H9 (cell line): ENCODE measurements at regions not wholly inside any gene's neighbourhood (a gene's known extent, or its start where the extent isn't known, plus 50 kb on each side); places are given as distances from the start of the nearest gene placed in this dataset.

ENCODE experiments used
- DNase-seq: peaks from one replicate; pipeline ENCODE4 v3.0.0-alpha.2; 2017
- H2AFZ ChIP-seq: one replicate; pipeline ENCODE4 v1.6.1; 2013; ENCODE audit warnings: mild to moderate bottlenecking, low read length, control low read depth, moderate library complexity
- H2AK5ac ChIP-seq: 2 replicates; pipeline ENCODE4 v1.6.1; 2013; ENCODE audit warnings: low read length, control low read depth, mixed read lengths; ENCODE audit not compliant: insufficient read length
- H2BK120ac ChIP-seq: one replicate; pipeline ENCODE4 v1.6.1; 2013; ENCODE audit warnings: low read depth, mild to moderate bottlenecking, low read length, control low read depth, inconsistent platforms; ENCODE audit not compliant: poor library complexity, severe bottlenecking
- H2BK12ac ChIP-seq: 2 replicates; pipeline ENCODE4 v1.6.1; 2013; ENCODE audit warnings: low read length, control low read depth, mixed read lengths, low read depth; ENCODE audit not compliant: insufficient read length
- H2BK15ac ChIP-seq: 2 replicates; pipeline ENCODE4 v1.6.1; 2013; ENCODE audit warnings: low read depth, low read length, control low read depth
- H2BK20ac ChIP-seq: one replicate; pipeline ENCODE4 v1.6.1; 2013; ENCODE audit warnings: low read depth, mild to moderate bottlenecking, low read length, control low read depth, inconsistent platforms; ENCODE audit not compliant: poor library complexity, severe bottlenecking
- H2BK5ac ChIP-seq: 2 replicates; pipeline ENCODE4 v1.6.1; 2013; ENCODE audit warnings: low read length, control low read depth, mixed read lengths; ENCODE audit not compliant: insufficient read length
- H3K14ac ChIP-seq: 2 replicates; pipeline ENCODE4 v1.6.1; 2013; ENCODE audit warnings: low read length, control low read depth; ENCODE audit not compliant: insufficient read depth
- H3K18ac ChIP-seq: 2 replicates; pipeline ENCODE4 v1.6.1; 2013; ENCODE audit warnings: low read depth, mild to moderate bottlenecking, mixed read lengths, low read length, control low read depth; ENCODE audit not compliant: insufficient read length
- H3K23ac ChIP-seq: 2 replicates; pipeline ENCODE4 v1.6.1; 2013; ENCODE audit warnings: low read length, control low read depth, mixed read lengths, low read depth; ENCODE audit not compliant: insufficient read length
- H3K23me2 ChIP-seq: 2 replicates; pipeline ENCODE4 v1.6.1; 2013; ENCODE audit warnings: low read depth, mild to moderate bottlenecking, mixed read lengths, low read length, control low read depth; ENCODE audit not compliant: insufficient read length, poor library complexity, severe bottlenecking
- H3K27ac ChIP-seq: 2 replicates; pipeline ENCODE4 v1.5.1; 2013; ENCODE audit warnings: low read length, control low read depth, mixed read lengths, low read depth; ENCODE audit not compliant: insufficient read length
- H3K27me3 ChIP-seq: 2 replicates; pipeline ENCODE4 v1.6.1; 2013; ENCODE audit warnings: low read length, control low read depth, inconsistent platforms; ENCODE audit not compliant: insufficient read depth
- H3K4ac ChIP-seq: 2 replicates; pipeline ENCODE4 v1.6.1; 2013; ENCODE audit warnings: low read depth, mild to moderate bottlenecking, control low read depth, inconsistent platforms, low read length, moderate library complexity
- H3K4me1 ChIP-seq: 2 replicates; pipeline ENCODE4 v1.6.1; 2013; ENCODE audit warnings: low read length, control low read depth, inconsistent platforms; ENCODE audit not compliant: insufficient read depth
- H3K4me2 ChIP-seq: 2 replicates; pipeline ENCODE4 v1.6.1; 2013; ENCODE audit warnings: low read length, control low read depth, mixed read lengths; ENCODE audit not compliant: insufficient read length, insufficient read depth
- H3K56ac ChIP-seq: 2 replicates; pipeline ENCODE4 v1.6.1; 2013; ENCODE audit warnings: low read depth, mild to moderate bottlenecking, mixed read lengths, low read length, control low read depth; ENCODE audit not compliant: insufficient read length
- H3K79me1 ChIP-seq: 2 replicates; pipeline ENCODE4 v1.6.1; 2013; ENCODE audit warnings: low read depth, mild to moderate bottlenecking, moderate library complexity, low read length, control low read depth, inconsistent platforms; ENCODE audit not compliant: insufficient read depth, poor library complexity, severe bottlenecking
- H3K79me2 ChIP-seq: 2 replicates; pipeline ENCODE4 v1.6.1; 2013; ENCODE audit warnings: low read length, control low read depth, inconsistent platforms; ENCODE audit not compliant: insufficient read depth
- H3K9ac ChIP-seq: 2 replicates; pipeline ENCODE4 v1.6.1; 2013; ENCODE audit warnings: low read length, control low read depth, mixed read lengths; ENCODE audit not compliant: insufficient read length; ENCODE audit errors: extremely low read depth
- H3K9me3 ChIP-seq: one replicate; pipeline ENCODE4 v1.6.1; 2013; ENCODE audit warnings: low read depth, low read length, inconsistent platforms; ENCODE audit not compliant: control insufficient read depth
- H3T11ph ChIP-seq: one replicate; pipeline ENCODE4 v1.6.1; 2013; ENCODE audit warnings: mild to moderate bottlenecking, low read length, control low read depth, inconsistent platforms
- H4K20me1 ChIP-seq: one replicate; pipeline ENCODE4 v1.6.1; 2013; ENCODE audit not compliant: control insufficient read depth, insufficient read length, insufficient read depth
- H4K5ac ChIP-seq: 2 replicates; pipeline ENCODE4 v1.6.1; 2013; ENCODE audit warnings: low read depth, mild to moderate bottlenecking, mixed read lengths, low read length, control low read depth; ENCODE audit not compliant: insufficient read length
- H4K8ac ChIP-seq: replicated peaks from 2 replicates; pipeline ENCODE4 v1.6.1; 2013; ENCODE audit warnings: low read length, control low read depth, mixed read lengths, low read depth; ENCODE audit not compliant: insufficient read length
- H4K91ac ChIP-seq: 2 replicates; pipeline ENCODE4 v1.6.1; 2013; ENCODE audit warnings: low read depth, mild to moderate bottlenecking, moderate library complexity, mixed read lengths, low read length, control low read depth; ENCODE audit not compliant: insufficient read length
- H3K27ac Mint-ChIP-seq, 3 experiments: 2 replicates in 2 of 3; 3 replicates in 1 of 3; pipeline ENCODE4 v1.8.0; 2020 to 2021; ENCODE audit warnings: mixed read lengths in 3 of 3, mild to moderate bottlenecking in 1 of 3, moderate library complexity in 1 of 3
- H3K27me3 Mint-ChIP-seq: 2 replicates; pipeline ENCODE4 v1.8.0; 2021; ENCODE audit warnings: low read depth, mild to moderate bottlenecking, moderate library complexity, mixed read lengths
- H3K36me3 Mint-ChIP-seq, 3 experiments: 2 replicates in 2 of 3; 3 replicates in 1 of 3; pipeline ENCODE4 v1.8.0; 2020 to 2021; ENCODE audit warnings: low read depth in 3 of 3, mixed read lengths in 3 of 3; ENCODE audit not compliant: insufficient read depth in 1 of 3
- H3K4me1 Mint-ChIP-seq, 2 experiments: 2 replicates each; pipeline ENCODE4 v1.8.0; 2020; ENCODE audit warnings: mixed read lengths in 2 of 2
- H3K4me3 Mint-ChIP-seq, 2 experiments: 2 replicates in 1 of 2; 3 replicates in 1 of 2; pipeline ENCODE4 v1.8.0; 2020 to 2021; ENCODE audit warnings: mild to moderate bottlenecking in 2 of 2, mixed read lengths in 2 of 2, moderate library complexity in 1 of 2
- H3K9me3 Mint-ChIP-seq, 2 experiments: 2 replicates in 1 of 2; 3 replicates in 1 of 2; pipeline ENCODE4 v1.8.0; 2020; ENCODE audit warnings: mild to moderate bottlenecking in 2 of 2, mixed read lengths in 2 of 2, moderate library complexity in 1 of 2
- TF ChIP-seq, protein P1 (sequence below): fragments of 200-600 bp; sonication (generic); conservative IDR thresholded peaks from 3 replicates; pipeline ENCODE4 v1.8.0; 2021; ENCODE audit warnings: antibody characterized with exemption, mild to moderate bottlenecking

DNA sequence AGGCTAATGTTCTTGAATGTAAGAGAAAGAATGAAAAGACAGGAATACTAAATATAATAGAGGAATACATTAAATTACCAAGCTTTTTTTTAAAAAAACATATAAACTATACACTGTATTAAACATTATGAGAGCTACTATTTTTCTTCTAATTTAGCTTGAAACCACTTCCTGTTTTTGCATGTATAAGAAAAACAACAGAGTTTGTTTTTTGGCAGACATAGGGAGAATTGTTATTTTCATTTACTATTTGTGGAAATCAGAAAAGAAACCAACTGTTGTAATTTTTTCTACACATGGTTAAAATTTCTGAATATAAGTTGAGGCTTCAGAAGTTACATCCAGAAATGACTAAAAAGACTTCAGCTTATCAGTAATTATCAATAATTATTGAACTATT lies 991.8 kb upstream of the GJE1 start:
- H3K4me2 ChIP-seq = no peak overlapping the region
- H3K4me3 Mint-ChIP-seq = no peak overlapping the region
- H3K23me2 ChIP-seq = no peaks in the 10 kb centered on the region

More for the DNA sequence above, 991.8 kb upstream of the GJE1 start:
- Histone ChIP-seq H2BK20ac (no peak overlapping the region), H4K8ac (no peak overlapping the region), H3K27ac (no peak overlapping the region), H3K79me2 (no peaks in the 10 kb centered on the region), H3K14ac (no peak overlapping the region), H3K56ac (no peak overlapping the region), H2AK5ac (no peak overlapping the region), H2BK120ac (no peak overlapping the region), H3K27me3 (no peaks in the 10 kb centered on the region), H3K9me3 (no peaks in the 10 kb centered on the region), H4K91ac (no peak overlapping the region), H3K79me1 (no peaks in the 10 kb centered on the region), H2BK12ac (no peak overlapping the region), H4K20me1 (no peaks in the 10 kb centered on the region), H3K4ac (no peak overlapping the region), H2AFZ (no peak overlapping the region), H3T11ph (no peak overlapping the region), H3K23ac (no peak overlapping the region), H4K5ac (no peak overlapping the region), H2BK15ac (no peak overlapping the region), H3K18ac (no peak overlapping the region), H3K9ac (no peak overlapping the region), H3K4me1 (no peaks in the 10 kb centered on the region), H2BK5ac (no peak overlapping the region)
- H3K27ac Mint-ChIP-seq = no peak overlapping the region
- no peaks in the 10 kb centered on the region for H3K27me3 Mint-ChIP-seq
- no peaks in the 10 kb centered on the region for H3K36me3 Mint-ChIP-seq
- H3K9me3 Mint-ChIP-seq = no peaks in the 10 kb centered on the region
- TF ChIP-seq, protein P1, sequence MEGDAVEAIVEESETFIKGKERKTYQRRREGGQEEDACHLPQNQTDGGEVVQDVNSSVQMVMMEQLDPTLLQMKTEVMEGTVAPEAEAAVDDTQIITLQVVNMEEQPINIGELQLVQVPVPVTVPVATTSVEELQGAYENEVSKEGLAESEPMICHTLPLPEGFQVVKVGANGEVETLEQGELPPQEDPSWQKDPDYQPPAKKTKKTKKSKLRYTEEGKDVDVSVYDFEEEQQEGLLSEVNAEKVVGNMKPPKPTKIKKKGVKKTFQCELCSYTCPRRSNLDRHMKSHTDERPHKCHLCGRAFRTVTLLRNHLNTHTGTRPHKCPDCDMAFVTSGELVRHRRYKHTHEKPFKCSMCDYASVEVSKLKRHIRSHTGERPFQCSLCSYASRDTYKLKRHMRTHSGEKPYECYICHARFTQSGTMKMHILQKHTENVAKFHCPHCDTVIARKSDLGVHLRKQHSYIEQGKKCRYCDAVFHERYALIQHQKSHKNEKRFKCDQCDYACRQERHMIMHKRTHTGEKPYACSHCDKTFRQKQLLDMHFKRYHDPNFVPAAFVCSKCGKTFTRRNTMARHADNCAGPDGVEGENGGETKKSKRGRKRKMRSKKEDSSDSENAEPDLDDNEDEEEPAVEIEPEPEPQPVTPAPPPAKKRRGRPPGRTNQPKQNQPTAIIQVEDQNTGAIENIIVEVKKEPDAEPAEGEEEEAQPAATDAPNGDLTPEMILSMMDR = no peak
- no peaks in the 10 kb centered on the region for H3K4me1 Mint-ChIP-seq
- DNase-seq = no peak
